MCF 10A (cell line): ENCODE measurements at regions not wholly inside any gene's neighbourhood (a gene's known extent, or its start where the extent isn't known, plus 50 kb on each side); places are given as distances from the start of the nearest gene placed in this dataset.
"Not testable (repeated sequence)": the region's sequence is repeated elsewhere in the genome, so short reads cannot be mapped to it uniquely, and the experiment has no call there.

ENCODE experiments used
- BruUV-seq: library from RNA; stranded (reverse); fragments of 400-500 nt; replicated peaks from 2 replicates; lab custom pipeline; 2021; lab: Mats Ljungman, UMichigan
- CTCF ChIA-PET: fragments of 300-600 bp; sonication (Branson Sonifier 250); formaldehyde crosslinking; extraction: SDS; loops from one replicate; lab custom pipeline; 2021; ENCODE audit warnings: antibody characterized with exemption, inconsistent platforms; lab: Yijun Ruan, JAX
- POLR2A ChIA-PET: fragments of 300-600, 350-650 bp; sonication (Branson Sonifier 250); formaldehyde crosslinking; extraction: SDS; loops from one replicate; lab custom pipeline; 2020; ENCODE audit warnings: antibody characterized with exemption, inconsistent platforms; lab: Yijun Ruan, JAX
- DNase-seq: peaks from one replicate; pipeline ENCODE4 v3.0.0-alpha.2; 2018; ENCODE audit not compliant: unreplicated experiment
- H3K27ac Mint-ChIP-seq: one replicate; pipeline ENCODE4 v1.8.0; 2022; ENCODE audit warnings: mild to moderate bottlenecking, low read depth, mixed read lengths; ENCODE audit not compliant: unreplicated experiment
- H3K27me3 Mint-ChIP-seq: one replicate; pipeline ENCODE4 v1.8.0; 2022; ENCODE audit warnings: mixed read lengths; ENCODE audit not compliant: insufficient read depth, unreplicated experiment
- H3K36me3 Mint-ChIP-seq: one replicate; pipeline ENCODE4 v1.8.0; 2022; ENCODE audit warnings: mild to moderate bottlenecking, moderate library complexity, mixed read lengths; ENCODE audit not compliant: insufficient read depth, unreplicated experiment
- H3K4me1 Mint-ChIP-seq: one replicate; pipeline ENCODE4 v1.8.0; 2022; ENCODE audit warnings: mixed read lengths; ENCODE audit not compliant: insufficient read depth, unreplicated experiment
- H3K4me3 Mint-ChIP-seq: one replicate; pipeline ENCODE4 v1.8.0; 2022; ENCODE audit warnings: mild to moderate bottlenecking, moderate library complexity, mixed read lengths; ENCODE audit not compliant: unreplicated experiment
- H3K9me3 Mint-ChIP-seq: one replicate; pipeline ENCODE4 v1.8.0; 2022; ENCODE audit warnings: mixed read lengths; ENCODE audit not compliant: unreplicated experiment
- CTCF ChIP-seq: fragments of 200-600 bp; IDR thresholded peaks from one replicate; pipeline ENCODE4 v1.8.0; 2022; ENCODE audit warnings: antibody characterized with exemption, mild to moderate bottlenecking; ENCODE audit not compliant: unreplicated experiment
- intact Hi-C: fragments of 100-400 bp; cut with micrococcal nuclease; formaldehyde crosslinking; loops from 2 replicates; pipeline ENCODE4 v1.14.1; 2022

- Mint-ChIP-seq H3K27ac (no peak overlapping the region), H3K4me1 (no peaks in the 10 kb centered on the region), H3K9me3 (no peaks in the 10 kb centered on the region), H3K36me3 (no peaks in the 10 kb centered on the region), H3K4me3 (no peak overlapping the region), H3K27me3 (no peaks in the 10 kb centered on the region)
- ChIA-PET POLR2A (interaction anchor here (0.6 to 1.2 kb wide), 2 partner anchors 17 to 28 kb away, joined by 3 to 4 read pairs; no protein-coding TSS in a partner anchor), CTCF (interaction anchor here (0.6 to 1.1 kb wide), 2 partner anchors 11 to 303 kb away, joined by 3 to 6 read pairs; no protein-coding TSS in a partner anchor)
- no peak for TF ChIP-seq CTCF
- intact Hi-C loops: no loop called here
- DNase-seq: no peak
- BruUV-seq: no TSS peak
These were observed 142.1 kb downstream of the HAO1 start for GRCh38 chr20:7798176-7798575.

GRCh38 chr20:7799862-7800261 lies 140.4 kb downstream of the HAO1 start:
- Mint-ChIP-seq H3K9me3 (no peaks in the 10 kb centered on the region), H3K4me1 (no peaks in the 10 kb centered on the region), H3K4me3 (no peak overlapping the region), H3K27ac (no peak overlapping the region), H3K27me3 (no peaks in the 10 kb centered on the region), H3K36me3 (no peaks in the 10 kb centered on the region)
- DNase-seq: no peak
- intact Hi-C loops: no loop called here
- BruUV-seq: no TSS peak
- CTCF ChIA-PET: interaction anchor here (0.5 kb wide), 1 partner anchor 357 kb away, joined by 4 read pairs; no protein-coding TSS in a partner anchor
- TF ChIP-seq CTCF: no peak
- POLR2A ChIA-PET: no interaction called here

- intact Hi-C loops, H3K9me3 Mint-ChIP-seq, DNase-seq, H3K36me3 Mint-ChIP-seq, H3K27me3 Mint-ChIP-seq, H3K27ac Mint-ChIP-seq, BruUV-seq, H3K4me1 Mint-ChIP-seq, H3K4me3 Mint-ChIP-seq: not testable (repeated sequence)
- POLR2A ChIA-PET: interaction anchor here (1.2 kb wide), 1 partner anchor 101 kb away, joined by 3 read pairs; no protein-coding TSS in a partner anchor
- CTCF ChIA-PET: interaction anchor here (0.6 to 1.4 kb wide), 6 partner anchors 9 to 1111 kb away, joined by 3 read pairs; no protein-coding TSS in a partner anchor
These were observed 136.7 kb downstream of the HAO1 start for GRCh38 chr20:7803411-7804151.

GRCh38 chr20:7806831-7807230 lies 133.4 kb downstream of the HAO1 start:
- Mint-ChIP-seq H3K27ac (peak overlapping the region; percentile 16), H3K27me3 (no peaks in the 10 kb centered on the region), H3K4me1 (peaks cover 5% of the 10 kb centered on the region), H3K36me3 (no peaks in the 10 kb centered on the region), H3K9me3 (peaks cover 18% of the 10 kb centered on the region), H3K4me3 (no peak overlapping the region)
- intact Hi-C loops: no loop called here
- ChIA-PET CTCF (no interaction called here), POLR2A (no interaction called here)
- BruUV-seq: no TSS peak
- DNase-seq: peak; percentile 50
- TF ChIP-seq CTCF: no peak
